ENCODE measurements at regions not wholly inside any gene's neighbourhood (a gene's known extent, or its start where the extent isn't known, plus 50 kb on each side); places are given as distances from the start of the nearest gene placed in this dataset.
"Not testable (repeated sequence)": the region's sequence is repeated elsewhere in the genome, so short reads cannot be mapped to it uniquely, and the experiment has no call there.

GRCh38 chr2:13770279-13770678 lies 862.2 kb upstream of the LRATD1 start:
- DNase-seq = no peak

GRCh38 chr2:13779996-13780395 lies 852.5 kb upstream of the LRATD1 start:
- DNase-seq = no peak

GRCh38 chr2:13791019-13791547 lies 841.4 kb upstream of the LRATD1 start:
- DNase-seq = no peak

GRCh38 chr2:13806539-13806938 lies 826.0 kb upstream of the LRATD1 start:
- no peak for DNase-seq

- DNase-seq = no peak
Measured at GRCh38 chr2:13813236-13813635, 819.3 kb upstream of the LRATD1 start.

- DNase-seq = no peak
Measured at GRCh38 chr2:13818002-13818401, 814.5 kb upstream of the LRATD1 start.

GRCh38 chr2:13819896-13820295 lies 812.6 kb upstream of the LRATD1 start:
- DNase-seq = no peak

- DNase-seq = no peak
Measured at GRCh38 chr2:13821255-13821880, 811.1 kb upstream of the LRATD1 start.

GRCh38 chr2:13822365-13822764 lies 810.2 kb upstream of the LRATD1 start:
- no peak for DNase-seq

GRCh38 chr2:13826314-13826853 lies 806.1 kb upstream of the LRATD1 start:
- DNase-seq = no peak

GRCh38 chr2:13858626-13859025 lies 773.9 kb upstream of the LRATD1 start:
- DNase-seq = no peak

GRCh38 chr2:13868275-13868674 lies 764.2 kb upstream of the LRATD1 start:
- DNase-seq = not testable (repeated sequence)

- DNase-seq = no peak
Measured at GRCh38 chr2:13876491-13877037, 756.0 kb upstream of the LRATD1 start.

- no peak for DNase-seq
Measured at GRCh38 chr2:13877571-13877970, 754.9 kb upstream of the LRATD1 start.

- no peak for DNase-seq
Measured at GRCh38 chr2:13884291-13884976, 748.1 kb upstream of the LRATD1 start.

- no peak for DNase-seq
Measured at GRCh38 chr2:13901526-13901925, 731.0 kb upstream of the LRATD1 start.

GRCh38 chr2:13905831-13906230 lies 726.7 kb upstream of the LRATD1 start:
- no peak for DNase-seq

GRCh38 chr2:13916066-13916465 lies 716.5 kb upstream of the LRATD1 start:
- no peak for DNase-seq

GRCh38 chr2:13917958-13918357 lies 714.6 kb upstream of the LRATD1 start:
- DNase-seq = no peak

GRCh38 chr2:13919981-13920382 lies 712.5 kb upstream of the LRATD1 start:
- no peak for DNase-seq

- DNase-seq = no peak
Measured at GRCh38 chr2:13921245-13921644, 711.3 kb upstream of the LRATD1 start.

GRCh38 chr2:13923823-13924222 lies 708.7 kb upstream of the LRATD1 start:
- no peak for DNase-seq

- DNase-seq = no peak
Measured at GRCh38 chr2:13942111-13942510, 690.4 kb upstream of the LRATD1 start.

GRCh38 chr2:13950761-13951160 lies 681.8 kb upstream of the LRATD1 start:
- DNase-seq = no peak

Data from DMS 273 treated with DMSO at 0.1 percent for 48 hours (cell line).